ENCODE measurements at regions not wholly inside any gene's neighbourhood (a gene's known extent, or its start where the extent isn't known, plus 50 kb on each side); places are given as distances from the start of the nearest gene placed in this dataset.

DNA sequence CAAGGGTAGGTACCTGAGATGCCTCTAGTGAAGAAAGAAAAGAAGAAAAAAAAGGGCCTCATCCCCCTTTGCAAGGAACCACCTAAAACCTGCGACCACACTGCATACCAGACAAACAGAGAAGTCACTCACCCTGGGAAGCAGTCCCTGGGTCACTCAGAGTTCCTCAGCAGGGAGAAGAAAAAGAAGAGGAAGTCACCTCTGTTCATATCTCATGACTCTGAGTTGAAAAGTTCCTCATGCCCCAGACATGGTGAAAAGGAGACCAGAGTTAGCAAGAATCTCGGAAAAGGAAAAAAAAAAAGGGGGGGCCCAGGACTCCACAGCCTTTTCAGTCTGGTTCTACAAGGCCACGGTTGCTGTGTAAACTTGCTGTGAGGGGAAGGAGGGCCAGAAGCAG is 478.4 kb upstream of the NRXN1 start (continued):
- TF ChIP-seq ZEB2 (tag by site-specific recombination; IDR thresholded peaks at IDR 0.05), result no peak

DNA sequence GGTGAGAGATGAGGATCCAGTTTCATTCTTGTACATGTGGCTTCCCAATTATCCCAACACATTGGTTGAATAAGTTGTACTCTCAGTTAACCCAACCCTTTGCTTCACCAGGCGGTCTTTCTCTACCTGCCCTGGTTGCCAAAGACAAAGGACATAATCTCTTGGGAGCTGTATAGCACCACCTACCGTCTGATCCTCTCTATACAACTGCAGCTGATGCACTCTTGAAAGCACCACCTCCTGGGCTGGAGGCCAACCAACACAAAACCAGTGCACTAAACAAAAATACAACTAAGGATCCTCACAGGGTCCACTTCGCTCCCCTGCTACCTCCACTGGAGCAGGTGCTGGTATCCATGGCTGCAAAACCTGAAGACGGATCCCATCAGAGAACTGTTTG is 473.6 kb upstream of the NRXN1 start:
- CTCF ChIA-PET, result interaction anchor here (1.6 kb wide), 1 partner anchor 13 kb away, joined by 4 read pairs; no protein-coding TSS in a partner anchor
- TF ChIP-seq YY2 (tag by site-specific recombination; IDR thresholded peaks at IDR 0.05) (no peak), KLF7 (tag by site-specific recombination; IDR thresholded peaks at IDR 0.05; ENCODE audit: borderline replicate concordance) (no peak), ZNF791 (tag by site-specific recombination; IDR thresholded peaks at IDR 0.05) (no peak), ZNF600 (tag by site-specific recombination; IDR thresholded peaks at IDR 0.05) (no peak), MEIS1 (CRISPR knock-in tag; IDR thresholded peaks at IDR 0.05; ENCODE audit: borderline replicate concordance) (no peak), SP2 (tag by site-specific recombination; IDR thresholded peaks at IDR 0.05) (no peak), KLF1 (tag by site-specific recombination; IDR thresholded peaks at IDR 0.05) (no peak), ZBTB17 (tag by site-specific recombination; IDR thresholded peaks at IDR 0.05) (no peak), ZNF473 (tag by site-specific recombination; IDR thresholded peaks at IDR 0.05) (no peak), ZNF777 (tag by site-specific recombination; IDR thresholded peaks at IDR 0.05; ENCODE audit: borderline replicate concordance) (no peak), ZNF792 (tag by site-specific recombination; IDR thresholded peaks at IDR 0.05) (no peak), ZNF169 (tag by site-specific recombination; IDR thresholded peaks at IDR 0.05) (no peak), ZEB2 (tag by site-specific recombination; IDR thresholded peaks at IDR 0.05) (no peak), ZNF221 (tag by site-specific recombination; IDR thresholded peaks at IDR 0.05; ENCODE audit: borderline replicate concordance) (no peak), REPIN1 (tag by site-specific recombination; IDR thresholded peaks at IDR 0.05; ENCODE audit: low read depth) (no peak)
- TF ChIP-seq, protein P1, sequence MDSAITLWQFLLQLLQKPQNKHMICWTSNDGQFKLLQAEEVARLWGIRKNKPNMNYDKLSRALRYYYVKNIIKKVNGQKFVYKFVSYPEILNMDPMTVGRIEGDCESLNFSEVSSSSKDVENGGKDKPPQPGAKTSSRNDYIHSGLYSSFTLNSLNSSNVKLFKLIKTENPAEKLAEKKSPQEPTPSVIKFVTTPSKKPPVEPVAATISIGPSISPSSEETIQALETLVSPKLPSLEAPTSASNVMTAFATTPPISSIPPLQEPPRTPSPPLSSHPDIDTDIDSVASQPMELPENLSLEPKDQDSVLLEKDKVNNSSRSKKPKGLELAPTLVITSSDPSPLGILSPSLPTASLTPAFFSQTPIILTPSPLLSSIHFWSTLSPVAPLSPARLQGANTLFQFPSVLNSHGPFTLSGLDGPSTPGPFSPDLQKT (IDR thresholded peaks at IDR 0.05; ENCODE audit: borderline replicate concordance, low read depth, low read length), result no peak
- TF ChIP-seq, protein P2, sequence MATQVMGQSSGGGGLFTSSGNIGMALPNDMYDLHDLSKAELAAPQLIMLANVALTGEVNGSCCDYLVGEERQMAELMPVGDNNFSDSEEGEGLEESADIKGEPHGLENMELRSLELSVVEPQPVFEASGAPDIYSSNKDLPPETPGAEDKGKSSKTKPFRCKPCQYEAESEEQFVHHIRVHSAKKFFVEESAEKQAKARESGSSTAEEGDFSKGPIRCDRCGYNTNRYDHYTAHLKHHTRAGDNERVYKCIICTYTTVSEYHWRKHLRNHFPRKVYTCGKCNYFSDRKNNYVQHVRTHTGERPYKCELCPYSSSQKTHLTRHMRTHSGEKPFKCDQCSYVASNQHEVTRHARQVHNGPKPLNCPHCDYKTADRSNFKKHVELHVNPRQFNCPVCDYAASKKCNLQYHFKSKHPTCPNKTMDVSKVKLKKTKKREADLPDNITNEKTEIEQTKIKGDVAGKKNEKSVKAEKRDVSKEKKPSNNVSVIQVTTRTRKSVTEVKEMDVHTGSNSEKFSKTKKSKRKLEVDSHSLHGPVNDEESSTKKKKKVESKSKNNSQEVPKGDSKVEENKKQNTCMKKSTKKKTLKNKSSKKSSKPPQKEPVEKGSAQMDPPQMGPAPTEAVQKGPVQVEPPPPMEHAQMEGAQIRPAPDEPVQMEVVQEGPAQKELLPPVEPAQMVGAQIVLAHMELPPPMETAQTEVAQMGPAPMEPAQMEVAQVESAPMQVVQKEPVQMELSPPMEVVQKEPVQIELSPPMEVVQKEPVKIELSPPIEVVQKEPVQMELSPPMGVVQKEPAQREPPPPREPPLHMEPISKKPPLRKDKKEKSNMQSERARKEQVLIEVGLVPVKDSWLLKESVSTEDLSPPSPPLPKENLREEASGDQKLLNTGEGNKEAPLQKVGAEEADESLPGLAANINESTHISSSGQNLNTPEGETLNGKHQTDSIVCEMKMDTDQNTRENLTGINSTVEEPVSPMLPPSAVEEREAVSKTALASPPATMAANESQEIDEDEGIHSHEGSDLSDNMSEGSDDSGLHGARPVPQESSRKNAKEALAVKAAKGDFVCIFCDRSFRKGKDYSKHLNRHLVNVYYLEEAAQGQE (tag by site-specific recombination; IDR thresholded peaks at IDR 0.05), result no peak

DNA sequence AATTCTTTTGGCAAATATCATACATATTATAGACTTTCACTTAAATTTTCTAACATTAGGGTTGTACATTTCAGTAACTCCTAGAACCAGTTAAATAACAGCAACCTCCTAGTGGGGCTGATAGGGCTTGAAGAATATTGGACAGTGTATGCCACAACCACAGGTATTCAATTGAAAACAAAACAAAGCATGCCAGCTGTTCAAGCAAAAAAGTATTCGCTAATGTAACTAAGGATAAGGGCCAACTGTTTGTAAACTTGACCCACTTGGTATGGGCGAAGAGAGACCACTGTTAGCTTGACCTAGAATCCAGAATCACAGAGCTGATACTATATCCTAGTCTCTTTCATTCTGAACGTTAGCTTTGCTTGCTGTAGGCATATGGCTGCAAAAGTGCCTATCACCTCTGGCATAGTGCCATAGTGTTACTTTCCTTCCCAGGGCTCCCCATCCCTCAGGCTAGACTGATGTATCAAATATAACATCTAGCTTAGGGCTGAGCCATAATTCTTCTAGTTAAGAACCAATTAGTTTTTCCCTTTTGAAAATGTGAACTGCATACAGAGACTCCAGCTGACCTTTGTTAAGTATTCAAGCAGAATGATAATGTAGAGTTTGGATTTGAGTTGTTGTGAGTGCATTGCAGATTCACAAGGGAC is 458.8 kb upstream of the NRXN1 start:
- Histone ChIP-seq H3K4me3 (ENCODE audit: low read depth, low read length) (no peak overlapping the region), H3K9me3 (ENCODE audit: control insufficient read depth, insufficient read depth, low read depth, low read length) (no peaks in the 10 kb centered on the region), H3K36me3 (ENCODE audit: control insufficient read depth in 2 of 2, insufficient read depth in 1 of 2, low read length in 2 of 2) (no peaks in the 10 kb centered on the region), H3K4me1 (ENCODE audit: control insufficient read depth, insufficient read depth, low read length) (no peaks in the 10 kb centered on the region), H3K27ac (ENCODE audit: extremely low read depth, low read depth, low read length) (no peak overlapping the region)
- POLR2A ChIA-PET, result no interaction called here
- CTCF ChIA-PET, result interaction anchor here (0.6 kb wide), 1 partner anchor 179 kb away, joined by 3 read pairs; no protein-coding TSS in a partner anchor
- TF ChIP-seq ZNF416 (tag by site-specific recombination; IDR thresholded peaks at IDR 0.05) (no peak), ZNF175 (tag by site-specific recombination; IDR thresholded peaks at IDR 0.05) (no peak), ZNF248 (tag by site-specific recombination; IDR thresholded peaks at IDR 0.05) (no peak), ZFHX2 (tag by site-specific recombination; conservative IDR thresholded peaks at IDR 0.05) (no peak), ZNF747 (tag by site-specific recombination; IDR thresholded peaks at IDR 0.05) (no peak)
- TF ChIP-seq, protein P3, sequence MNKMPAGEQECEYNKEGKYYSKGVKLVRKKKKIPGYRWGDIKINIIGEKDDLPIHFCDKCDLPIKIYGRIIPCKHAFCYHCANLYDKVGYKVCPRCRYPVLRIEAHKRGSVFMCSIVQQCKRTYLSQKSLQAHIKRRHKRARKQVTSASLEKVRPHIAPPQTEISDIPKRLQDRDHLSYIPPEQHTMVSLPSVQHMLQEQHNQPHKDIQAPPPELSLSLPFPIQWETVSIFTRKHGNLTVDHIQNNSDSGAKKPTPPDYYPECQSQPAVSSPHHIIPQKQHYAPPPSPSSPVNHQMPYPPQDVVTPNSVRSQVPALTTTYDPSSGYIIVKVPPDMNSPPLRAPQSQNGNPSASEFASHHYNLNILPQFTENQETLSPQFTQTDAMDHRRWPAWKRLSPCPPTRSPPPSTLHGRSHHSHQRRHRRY (tag by site-specific recombination; IDR thresholded peaks at IDR 0.05), result no peak
- TF ChIP-seq, protein P4, sequence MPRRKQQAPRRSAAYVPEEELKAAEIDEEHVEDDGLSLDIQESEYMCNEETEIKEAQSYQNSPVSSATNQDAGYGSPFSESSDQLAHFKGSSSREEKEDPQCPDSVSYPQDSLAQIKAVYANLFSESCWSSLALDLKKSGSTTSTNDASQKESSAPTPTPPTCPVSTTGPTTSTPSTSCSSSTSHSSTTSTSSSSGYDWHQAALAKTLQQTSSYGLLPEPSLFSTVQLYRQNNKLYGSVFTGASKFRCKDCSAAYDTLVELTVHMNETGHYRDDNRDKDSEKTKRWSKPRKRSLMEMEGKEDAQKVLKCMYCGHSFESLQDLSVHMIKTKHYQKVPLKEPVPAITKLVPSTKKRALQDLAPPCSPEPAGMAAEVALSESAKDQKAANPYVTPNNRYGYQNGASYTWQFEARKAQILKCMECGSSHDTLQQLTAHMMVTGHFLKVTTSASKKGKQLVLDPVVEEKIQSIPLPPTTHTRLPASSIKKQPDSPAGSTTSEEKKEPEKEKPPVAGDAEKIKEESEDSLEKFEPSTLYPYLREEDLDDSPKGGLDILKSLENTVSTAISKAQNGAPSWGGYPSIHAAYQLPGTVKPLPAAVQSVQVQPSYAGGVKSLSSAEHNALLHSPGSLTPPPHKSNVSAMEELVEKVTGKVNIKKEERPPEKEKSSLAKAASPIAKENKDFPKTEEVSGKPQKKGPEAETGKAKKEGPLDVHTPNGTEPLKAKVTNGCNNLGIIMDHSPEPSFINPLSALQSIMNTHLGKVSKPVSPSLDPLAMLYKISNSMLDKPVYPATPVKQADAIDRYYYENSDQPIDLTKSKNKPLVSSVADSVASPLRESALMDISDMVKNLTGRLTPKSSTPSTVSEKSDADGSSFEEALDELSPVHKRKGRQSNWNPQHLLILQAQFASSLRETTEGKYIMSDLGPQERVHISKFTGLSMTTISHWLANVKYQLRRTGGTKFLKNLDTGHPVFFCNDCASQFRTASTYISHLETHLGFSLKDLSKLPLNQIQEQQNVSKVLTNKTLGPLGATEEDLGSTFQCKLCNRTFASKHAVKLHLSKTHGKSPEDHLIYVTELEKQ (tag by site-specific recombination; IDR thresholded peaks at IDR 0.05; ENCODE audit: borderline replicate concordance), result no peak

More for the DNA sequence above, 473.6 kb upstream of the NRXN1 start:
- POLR2A ChIA-PET, result no interaction called here
- no peaks in the 10 kb centered on the region for H3K9me3 ChIP-seq (ENCODE audit: control insufficient read depth, insufficient read depth, low read depth, low read length)
- H3K36me3 ChIP-seq (ENCODE audit: control insufficient read depth in 2 of 2, insufficient read depth in 1 of 2, low read length in 2 of 2), result no peaks in the 10 kb centered on the region
- no peak overlapping the region for H3K4me3 ChIP-seq (ENCODE audit: low read depth, low read length)
- no peak overlapping the region for H3K27ac ChIP-seq (ENCODE audit: extremely low read depth, low read depth, low read length)
- H3K4me1 ChIP-seq (ENCODE audit: control insufficient read depth, insufficient read depth, low read length), result no peaks in the 10 kb centered on the region
